Adrenal gland (tissue), 9 donors: ENCODE measurements at regions not wholly inside any gene's neighbourhood (a gene's known extent, or its start where the extent isn't known, plus 50 kb on each side); places are given as distances from the start of the nearest gene placed in this dataset.
"Not testable (repeated sequence)": the region's sequence is repeated elsewhere in the genome, so short reads cannot be mapped to it uniquely, and the experiment has no call there.

Source experiments
- DNase-seq, 7 donors: peaks; one replicate each; pipeline ENCODE4 v3.0.0-alpha.2; 2019 to 2020
- H3K27ac ChIP-seq, 5 donors: fragments of 200-600 bp; sonication (generic) in 4 of 5; 1 replicate in 3 of 5; 2 replicates in 2 of 5; pipeline versions ENCODE4 v1.5.1 to v1.8.0; 2016 to 2020; ENCODE audit warnings: mild to moderate bottlenecking in 1 of 5
- H3K27me3 ChIP-seq: fragments of 200-600 bp; 2 replicates; pipeline ENCODE4 v1.8.0; 2021
- H3K36me3 ChIP-seq, 2 donors: fragments of 200-600 bp; replicated peaks in 1 of 2; 1 replicate in 1 of 2; 2 replicates in 1 of 2; pipeline versions ENCODE4 v1.5.1 to v1.8.0; 2018 to 2022
- H3K4me1 ChIP-seq, 2 donors: fragments of 200-600 bp; replicated peaks in 1 of 2; 1 replicate in 1 of 2; 2 replicates in 1 of 2; pipeline versions ENCODE4 v1.5.1 to v1.8.0; 2018 to 2021
- H3K4me3 ChIP-seq, 4 donors: fragments of 200-600 bp; sonication (generic) in 3 of 4; one replicate each; pipeline ENCODE4 v1.5.1; 2016 to 2018
- H3K9me3 ChIP-seq, 3 donors: fragments of 200-600 bp; sonication (generic) in 1 of 3; replicated peaks in 1 of 3; 1 replicate in 2 of 3; 2 replicates in 1 of 3; pipeline versions ENCODE4 v1.5.1 to v1.8.0; 2016 to 2021
- POLR2A ChIP-seq, 2 donors: fragments of 450-650 bp; IDR thresholded peaks; one replicate each; pipeline ENCODE4 v1.6.1; 2017; ENCODE audit warnings: antibody characterized with exemption in 2 of 2, mild to moderate bottlenecking in 2 of 2, moderate library complexity in 1 of 2
- WGBS, 4 donors: extraction: QIAGEN DNeasy Blood & Tissue Kit in 2 of 4; methylation state at CpG; one replicate each; pipeline versions ENCODE4 v1.1.5 to v1.1.7; 2013 to 2017; 5-methylcytosine and 5-hydroxymethylcytosine counted together
- intact Hi-C, 2 donors: fragments of 100-400 bp; cut with DNase I; formaldehyde crosslinking; loops; one replicate each; pipeline versions ENCODE4 v1.14.1 to v1.15.0; 2022 to 2023
- TF ChIP-seq, protein P1 (sequence below), 6 experiments: fragments of 450-650 bp in 4 of 6; fragments of 200-600 bp in 2 of 6; sonication (generic) in 1 of 6; IDR thresholded peaks; 1 replicate in 5 of 6; 2 replicates in 1 of 6; pipeline versions ENCODE4 v1.5.1 to v1.8.0; 2016 to 2021; ENCODE audit warnings: antibody characterized with exemption in 6 of 6, mild to moderate bottlenecking in 2 of 6, moderate library complexity in 1 of 6
- donor health status: healthy with polysubstance abuse.
- donor health status: Bipolar disorder and iron deficiency.
- donor health status: DM: yes; HTN: yes; CAD: no.
- donor health status: DM: no; HTN: no; CAD: no.
- donor health status: DM: no; HTN: no; CAD: no.

DNA sequence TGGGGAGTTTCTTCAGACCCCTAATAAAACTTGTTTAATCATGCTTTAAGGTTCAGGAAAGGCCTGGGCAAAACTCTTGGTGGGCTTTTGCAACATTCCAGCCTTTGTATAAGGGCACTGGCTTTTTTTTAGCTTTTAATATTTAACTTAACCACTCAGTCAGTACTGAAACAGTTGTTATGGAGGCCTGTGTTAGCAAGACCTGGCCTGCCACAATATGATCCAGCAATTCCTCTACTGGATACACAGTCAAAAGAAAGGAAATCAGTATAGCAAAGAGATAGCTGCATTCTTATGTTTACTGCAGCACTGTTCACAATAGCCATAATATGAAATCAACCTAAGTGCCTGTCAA, 75.1 kb upstream of the COG2 start:
- Histone ChIP-seq H3K4me3 (no peak overlapping the region), H3K9me3 (no peaks in the 10 kb centered on the region), H3K36me3 (no peaks in the 10 kb centered on the region), H3K4me1 (no peaks in the 10 kb centered on the region), H3K27ac (no peak overlapping the region), H3K27me3 (no peaks in the 10 kb centered on the region)
- no peak for TF ChIP-seq POLR2A (IDR thresholded peaks at IDR 0.05)
- TF ChIP-seq, protein P1, sequence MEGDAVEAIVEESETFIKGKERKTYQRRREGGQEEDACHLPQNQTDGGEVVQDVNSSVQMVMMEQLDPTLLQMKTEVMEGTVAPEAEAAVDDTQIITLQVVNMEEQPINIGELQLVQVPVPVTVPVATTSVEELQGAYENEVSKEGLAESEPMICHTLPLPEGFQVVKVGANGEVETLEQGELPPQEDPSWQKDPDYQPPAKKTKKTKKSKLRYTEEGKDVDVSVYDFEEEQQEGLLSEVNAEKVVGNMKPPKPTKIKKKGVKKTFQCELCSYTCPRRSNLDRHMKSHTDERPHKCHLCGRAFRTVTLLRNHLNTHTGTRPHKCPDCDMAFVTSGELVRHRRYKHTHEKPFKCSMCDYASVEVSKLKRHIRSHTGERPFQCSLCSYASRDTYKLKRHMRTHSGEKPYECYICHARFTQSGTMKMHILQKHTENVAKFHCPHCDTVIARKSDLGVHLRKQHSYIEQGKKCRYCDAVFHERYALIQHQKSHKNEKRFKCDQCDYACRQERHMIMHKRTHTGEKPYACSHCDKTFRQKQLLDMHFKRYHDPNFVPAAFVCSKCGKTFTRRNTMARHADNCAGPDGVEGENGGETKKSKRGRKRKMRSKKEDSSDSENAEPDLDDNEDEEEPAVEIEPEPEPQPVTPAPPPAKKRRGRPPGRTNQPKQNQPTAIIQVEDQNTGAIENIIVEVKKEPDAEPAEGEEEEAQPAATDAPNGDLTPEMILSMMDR (IDR thresholded peaks at IDR 0.05), result no peak
- DNase-seq, result no peak
- intact Hi-C loops, result no loop called here

DNA sequence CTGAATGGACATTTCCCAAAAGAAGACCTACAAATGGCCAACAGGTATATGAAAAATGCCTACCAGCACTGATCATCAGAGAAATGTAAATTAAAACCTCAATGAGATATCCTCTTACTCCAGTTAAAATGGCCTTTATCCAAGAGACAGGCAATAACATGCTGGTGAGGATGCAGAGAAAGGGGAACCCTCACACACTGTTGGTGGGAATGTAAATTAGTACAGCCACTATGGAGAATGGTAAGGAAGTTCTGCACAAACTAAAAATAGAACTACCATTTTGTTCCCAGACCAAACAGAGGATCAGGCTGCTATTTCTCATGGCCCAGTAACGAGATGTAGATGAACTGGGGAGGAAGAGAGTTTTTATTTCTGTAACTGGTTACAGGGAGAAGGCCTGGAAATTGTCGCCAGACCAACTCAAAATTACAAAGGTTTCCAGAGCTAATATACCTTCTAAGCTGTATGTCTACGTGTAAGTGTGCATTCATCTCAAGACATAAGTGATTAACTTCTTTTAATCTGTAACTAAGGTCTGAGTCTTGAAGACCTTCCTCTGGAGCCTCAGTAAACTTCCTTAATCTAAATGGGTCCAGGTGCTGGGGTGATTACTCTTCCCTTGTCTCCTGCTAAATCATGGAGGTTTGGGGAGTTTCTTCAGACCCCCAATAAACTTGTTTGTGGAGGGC, 75.6 kb upstream of the COG2 start:
- not testable (repeated sequence) for H3K4me1 ChIP-seq

DNA sequence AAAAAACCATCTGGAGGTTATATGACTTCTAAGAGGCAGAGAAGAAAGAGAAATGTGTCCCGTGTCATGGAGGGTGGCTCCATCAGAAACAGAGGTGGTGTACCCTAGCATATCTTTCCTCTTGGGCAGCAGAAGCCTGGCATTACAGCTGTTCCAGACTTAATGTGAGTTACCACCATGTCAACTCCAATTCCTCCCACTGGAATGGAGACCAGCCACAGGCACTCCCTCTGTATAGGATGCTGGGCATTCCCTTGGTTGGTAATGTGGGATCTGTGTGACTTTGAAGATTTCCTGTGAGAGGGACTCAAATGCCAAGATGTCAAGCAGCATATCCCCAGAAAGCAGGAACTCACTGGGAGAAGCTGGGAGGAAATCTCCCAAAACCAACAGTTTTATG, 77.1 kb upstream of the COG2 start:
- no peak for TF ChIP-seq POLR2A (IDR thresholded peaks at IDR 0.05)
- TF ChIP-seq, protein P1 (IDR thresholded peaks at IDR 0.05), result no peak
- no peaks in the 10 kb centered on the region for H3K36me3 ChIP-seq
- no peak overlapping the region for H3K4me3 ChIP-seq
- DNase-seq, result no peak
- H3K4me1 ChIP-seq, result no peaks in the 10 kb centered on the region
- no peaks in the 10 kb centered on the region for H3K27me3 ChIP-seq
- H3K27ac ChIP-seq, result no peak overlapping the region
- H3K9me3 ChIP-seq, result no peaks in the 10 kb centered on the region
- 83 to 95% (median 89%) methylated on average over 1 of the region's 1 CpG for WGBS, 4 donors
- intact Hi-C loops, result no loop called here

More for the DNA sequence above, 75.6 kb upstream of the COG2 start:
- H3K27me3 ChIP-seq, intact Hi-C loops, H3K36me3 ChIP-seq, H3K9me3 ChIP-seq, DNase-seq, H3K27ac ChIP-seq, H3K4me3 ChIP-seq: not testable (repeated sequence)
- WGBS, 4 donors, result 68 to 80% (median 76%) methylated on average over 3 of the region's 3 CpGs

DNA sequence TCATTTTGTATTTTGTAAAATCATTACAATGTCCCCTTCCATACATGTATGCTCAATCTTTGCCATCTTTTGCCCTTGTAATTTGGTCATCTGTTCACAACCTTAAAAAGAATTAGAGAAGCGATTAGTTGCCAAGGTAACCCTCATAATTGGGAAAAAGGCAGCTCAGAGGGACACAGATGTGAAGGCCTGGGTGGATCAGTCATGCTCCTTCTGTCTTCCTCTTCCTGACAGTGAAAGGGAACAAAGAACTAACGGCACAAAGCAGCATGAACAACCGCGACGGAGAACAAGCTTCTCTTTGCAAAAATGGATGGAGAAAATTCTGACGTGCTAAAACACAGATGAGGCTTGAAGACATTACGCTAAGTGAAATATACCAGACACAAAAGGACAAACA, 78.7 kb upstream of the COG2 start:
- intact Hi-C loops, result no loop called here
- TF ChIP-seq, protein P1 (IDR thresholded peaks at IDR 0.05), result no peak
- no peak for TF ChIP-seq POLR2A (IDR thresholded peaks at IDR 0.05)
- no peaks in the 10 kb centered on the region for H3K9me3 ChIP-seq
- no peaks in the 10 kb centered on the region for H3K27me3 ChIP-seq
- WGBS, 4 donors, result 68 to 79% (median 68%) methylated on average over 7 of the region's 7 CpGs
- DNase-seq, result no peak
- no peaks in the 10 kb centered on the region for H3K4me1 ChIP-seq
- no peak overlapping the region for H3K27ac ChIP-seq
- no peaks in the 10 kb centered on the region for H3K36me3 ChIP-seq
- H3K4me3 ChIP-seq, result no peak overlapping the region

DNA sequence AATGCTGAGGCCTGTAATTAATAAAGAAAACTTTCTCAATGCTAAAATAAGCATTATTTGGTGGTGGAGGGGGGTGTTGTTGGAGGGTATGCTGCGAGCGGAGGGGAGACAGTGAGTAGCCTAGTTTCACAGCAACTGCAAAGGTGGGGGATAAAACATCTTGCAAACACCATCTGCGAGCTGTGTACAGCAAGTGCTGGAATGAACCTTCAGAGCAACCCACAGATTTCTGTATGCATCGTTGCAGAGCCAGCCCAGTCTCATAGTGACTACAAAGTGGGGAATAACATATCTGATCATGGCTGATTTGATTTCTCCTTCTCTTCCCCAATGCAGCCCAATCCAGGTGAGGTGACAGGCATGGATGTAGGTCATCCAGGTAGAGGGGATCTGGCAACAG, 80.7 kb upstream of the COG2 start:
- DNase-seq, result no peak
- no peak overlapping the region for H3K27ac ChIP-seq
- H3K36me3 ChIP-seq, result no peaks in the 10 kb centered on the region
- 84 to 93% (median 87%) methylated on average over 4 of the region's 4 CpGs for WGBS, 4 donors
- no peaks in the 10 kb centered on the region for H3K27me3 ChIP-seq
- intact Hi-C loops, result no loop called here
- no peaks in the 10 kb centered on the region for H3K4me1 ChIP-seq
- H3K9me3 ChIP-seq, result no peaks in the 10 kb centered on the region
- no peak for TF ChIP-seq POLR2A (IDR thresholded peaks at IDR 0.05)
- TF ChIP-seq, protein P1 (IDR thresholded peaks at IDR 0.05), result no peak
- no peak overlapping the region for H3K4me3 ChIP-seq
